Panc1 (cell line): ENCODE measurements at regions not wholly inside any gene's neighbourhood (a gene's known extent, or its start where the extent isn't known, plus 50 kb on each side); places are given as distances from the start of the nearest gene placed in this dataset.

Experiments
- ATAC-seq: fragments of 200-7000 bp; cut with Tn5 transposase; 2 replicates; pipeline ENCODE4 v1.9.1; 2020; ENCODE audit warnings: mild to moderate bottlenecking, moderate library complexity
- BruUV-seq: library from RNA; stranded (reverse); fragments of 400-500 nt; replicated peaks from 2 replicates; lab custom pipeline; 2021; lab: Mats Ljungman, UMichigan
- CTCF ChIA-PET: fragments of 300-600 bp; sonication (Branson Sonifier 250); formaldehyde crosslinking; loops from one replicate; lab custom pipeline; 2022; ENCODE audit warnings: antibody characterized with exemption; lab: Charles Lee
- POLR2A ChIA-PET: fragments of 300-600 bp; sonication (Branson Sonifier 250); formaldehyde crosslinking; loops from one replicate; lab custom pipeline; 2022; ENCODE audit warnings: antibody characterized with exemption; lab: Charles Lee
- DNase-seq: peaks from one replicate; pipeline ENCODE4 v3.0.0-alpha.2; 2010; ENCODE audit warnings: low read depth, low spot score
- H3K27ac ChIP-seq: 2 replicates; pipeline ENCODE4 v1.5.1; 2011; ENCODE audit warnings: mild to moderate bottlenecking, low read length, inconsistent platforms
- H3K27me3 ChIP-seq: fragments of 200-500 bp; sonication (Bioruptor generic); 2 replicates; pipeline ENCODE4 v1.6.0; 2014; ENCODE audit warnings: low read length, inconsistent platforms; ENCODE audit not compliant: control insufficient read depth, insufficient read depth
- H3K36me3 ChIP-seq: fragments of 200-500 bp; sonication (Bioruptor generic); 2 replicates; pipeline ENCODE4 v1.5.1; 2014; ENCODE audit warnings: inconsistent platforms, mild to moderate bottlenecking, low read length, moderate library complexity; ENCODE audit not compliant: control insufficient read depth, insufficient read depth
- H3K4me1 ChIP-seq: 2 replicates; pipeline ENCODE4 v1.5.1; 2011; ENCODE audit warnings: inconsistent platforms, mild to moderate bottlenecking, low read length, moderate library complexity; ENCODE audit not compliant: control insufficient read depth, insufficient read depth
- H3K4me3 ChIP-seq, 2 experiments: 2 replicates each; pipeline ENCODE4 v1.5.1; 2011 to 2012; ENCODE audit warnings: low read depth in 2 of 2, low read length in 2 of 2, mild to moderate bottlenecking in 2 of 2, inconsistent platforms in 1 of 2, moderate library complexity in 1 of 2
- H3K9me3 ChIP-seq: fragments of 200-500 bp; sonication (Bioruptor generic); 2 replicates; pipeline ENCODE4 v1.5.1; 2014; ENCODE audit warnings: low read depth, mild to moderate bottlenecking, inconsistent platforms, low read length, moderate library complexity; ENCODE audit not compliant: control insufficient read depth, insufficient read depth
- CTCF ChIP-seq: fragments of 450-650 bp; IDR thresholded peaks from 2 replicates; pipeline ENCODE4 v1.5.1; 2017; ENCODE audit warnings: mild to moderate bottlenecking
- POLR2AphosphoS5 ChIP-seq: IDR thresholded peaks from 2 replicates; pipeline ENCODE4 v1.6.1; 2012; ENCODE audit warnings: mild to moderate bottlenecking, low read depth, low read length, moderate library complexity
- REST ChIP-seq, 2 experiments: IDR thresholded peaks; 2 replicates each; pipeline ENCODE4 v1.6.1; 2011 to 2012; ENCODE audit warnings: low read depth in 2 of 2, control low read depth in 1 of 2, low read length in 1 of 2, mild to moderate bottlenecking in 1 of 2, moderate library complexity in 1 of 2; ENCODE audit not compliant: insufficient read depth in 1 of 2
- SIN3A ChIP-seq: IDR thresholded peaks from 2 replicates; pipeline ENCODE4 v1.6.1; 2012; ENCODE audit warnings: low read depth, mild to moderate bottlenecking, low read length, moderate library complexity, borderline replicate concordance; ENCODE audit not compliant: insufficient read depth
- TCF7L2 ChIP-seq: IDR thresholded peaks from 2 replicates; pipeline ENCODE4 v1.6.1; 2011; ENCODE audit warnings: mild to moderate bottlenecking, low read depth, low read length, inconsistent platforms
- in situ Hi-C: cut with HindIII; loops from 2 replicates; pipeline ENCODE4 v1.10.0; 2016; ENCODE audit warnings: low sequenced_read_pairs, low pct_unique_long_range_greater_than_20kb
- intact Hi-C: fragments of 100-400 bp; cut with micrococcal nuclease; formaldehyde crosslinking; loops from one replicate; pipeline ENCODE4 v1.10.0; 2022; ENCODE audit not compliant: unreplicated experiment

- no peak overlapping the region for H3K4me3 ChIP-seq
- no peaks in the 10 kb centered on the region for H3K4me1 ChIP-seq
- no peaks in the 10 kb centered on the region for H3K9me3 ChIP-seq
- CTCF ChIA-PET, result no interaction called here
- no peaks in the 10 kb centered on the region; the same call in 1 of the 2 replicates for H3K27me3 ChIP-seq
- H3K36me3 ChIP-seq, result no peaks in the 10 kb centered on the region
- POLR2A ChIA-PET, result no interaction called here
- BruUV-seq, result no TSS peak
- ATAC-seq, result no peak
- no peak for DNase-seq
- TF ChIP-seq TCF7L2, result no peak
- TF ChIP-seq SIN3A, result no peak
- TF ChIP-seq POLR2AphosphoS5, result no peak
- no peak for TF ChIP-seq CTCF
- TF ChIP-seq REST (IDR thresholded peaks at IDR 0.05; ENCODE audit: insufficient read depth in 1 of 2, low read depth in 2 of 2, low read length in 1 of 2), result no peak
- in situ Hi-C loops (no loop called here), intact Hi-C loops (no loop called here)
- H3K27ac ChIP-seq, result no peak overlapping the region
Observed at GRCh38 chrX:49773993-49774392, 55.1 kb upstream of the PAGE4 start.

GRCh38 chrX:49767236-49767635 lies 61.9 kb upstream of the PAGE4 start:
- H3K27me3 ChIP-seq, result peaks cover 2% of the 10 kb centered on the region; the same call in 1 of the 2 replicates
- H3K4me1 ChIP-seq, result no peaks in the 10 kb centered on the region
- in situ Hi-C loops, result no loop called here
- no peak for TF ChIP-seq CTCF
- TF ChIP-seq SIN3A, result no peak
- TF ChIP-seq REST (IDR thresholded peaks at IDR 0.05; ENCODE audit: insufficient read depth in 1 of 2, low read depth in 2 of 2, low read length in 1 of 2), result no peak
- no peak for TF ChIP-seq POLR2AphosphoS5
- no peak for TF ChIP-seq TCF7L2
- H3K27ac ChIP-seq, result no peak overlapping the region
- BruUV-seq, result no TSS peak
- no peak overlapping the region for H3K4me3 ChIP-seq
- no peak for ATAC-seq
- no peaks in the 10 kb centered on the region for H3K9me3 ChIP-seq
- intact Hi-C loops, result no loop called here
- ChIA-PET POLR2A (no interaction called here), CTCF (interaction anchor here (1.0 kb wide), 1 partner anchor 70 kb away, joined by 3 read pairs; no protein-coding TSS in a partner anchor)
- no peaks in the 10 kb centered on the region for H3K36me3 ChIP-seq
- no peak for DNase-seq
